Endothelial cell of umbilical vein (primary cell): ENCODE measurements at regions not wholly inside any gene's neighbourhood (a gene's known extent, or its start where the extent isn't known, plus 50 kb on each side); places are given as distances from the start of the nearest gene placed in this dataset.

Source experiments
- BruUV-seq: library from RNA; stranded (reverse); fragments of 400-500 nt; replicated peaks from 2 replicates; lab custom pipeline; 2021; lab: Mats Ljungman, UMichigan
- CTCF ChIA-PET: fragments of 300-600, 350-600 bp; sonication (Branson Sonifier 250); formaldehyde crosslinking; loops from one replicate; lab custom pipeline; 2021; ENCODE audit warnings: antibody characterized with exemption, inconsistent platforms; lab: Charles Lee
- POLR2A ChIA-PET: fragments of 300-600, 350-600 bp; sonication (Branson Sonifier 250); formaldehyde crosslinking; loops from one replicate; lab custom pipeline; 2021; ENCODE audit warnings: antibody characterized with exemption, inconsistent platforms; lab: Charles Lee
- DNase-seq: peaks from one replicate; pipeline ENCODE4 v3.0.0-alpha.2; 2011; ENCODE audit warnings: low read depth, low spot score
- FAIRE-seq: peaks from 2 replicates; lab custom pipeline; 2011; peaks lifted over from hg19 to GRCh38; lab: Jason Lieb, UNC
- H2AFZ ChIP-seq: 2 replicates; pipeline ENCODE4 v1.6.0; 2012; ENCODE audit warnings: low read depth, low read length, control low read depth, inconsistent platforms
- H3K27ac ChIP-seq: 2 replicates; pipeline ENCODE4 v1.5.1; 2011; ENCODE audit warnings: low read depth, mild to moderate bottlenecking, control low read depth, low read length, moderate library complexity; ENCODE audit not compliant: insufficient read depth
- H3K27me3 ChIP-seq, 2 experiments: 2 replicates each; pipeline versions ENCODE4 v1.6.0 to v1.6.1; 2011; ENCODE audit warnings: low read length in 2 of 2, mixed read lengths in 1 of 2; ENCODE audit not compliant: control insufficient read depth in 2 of 2, insufficient read depth in 2 of 2
- H3K36me3 ChIP-seq, 2 experiments: 2 replicates in 1 of 2; 3 replicates in 1 of 2; pipeline ENCODE4 v1.5.1; 2011; ENCODE audit warnings: low read length in 2 of 2, mild to moderate bottlenecking in 1 of 2, moderate library complexity in 1 of 2; ENCODE audit not compliant: control insufficient read depth in 2 of 2, insufficient read depth in 2 of 2; ENCODE audit errors: extremely low read depth in 1 of 2
- H3K4me1 ChIP-seq: 3 replicates; pipeline ENCODE4 v1.5.1; 2011; ENCODE audit warnings: mild to moderate bottlenecking, low read length; ENCODE audit not compliant: control insufficient read depth, insufficient read depth; ENCODE audit errors: extremely low read depth
- H3K4me2 ChIP-seq: 2 replicates; pipeline ENCODE4 v1.6.1; 2011; ENCODE audit warnings: low read length, control low read depth, mixed read lengths; ENCODE audit not compliant: insufficient read depth
- H3K4me3 ChIP-seq, 3 experiments: fragments of 200-600 bp in 1 of 3; sonication (generic), shearing (Covaris generic) in 1 of 3; replicated peaks in 1 of 3; 2 replicates each; pipeline ENCODE4 v1.5.1; 2011 to 2016; ENCODE audit warnings: control low read depth in 3 of 3, low read length in 3 of 3, mild to moderate bottlenecking in 2 of 3, inconsistent platforms in 1 of 3, low read depth in 1 of 3, moderate library complexity in 1 of 3; ENCODE audit not compliant: insufficient read depth in 1 of 3
- H3K79me2 ChIP-seq: 2 replicates; pipeline ENCODE4 v1.6.0; 2012; ENCODE audit warnings: low read length, inconsistent platforms; ENCODE audit not compliant: control insufficient read depth, insufficient read depth
- H3K9ac ChIP-seq: replicated peaks from 2 replicates; pipeline ENCODE3; 2011; ENCODE audit warnings: low read length, control low read depth; ENCODE audit not compliant: insufficient read depth; ENCODE audit errors: extremely low read depth
- H3K9me1 ChIP-seq: replicated peaks from 3 replicates; pipeline ENCODE4 v1.6.0; 2011; ENCODE audit warnings: mild to moderate bottlenecking, low read length; ENCODE audit not compliant: control insufficient read depth, insufficient read depth; ENCODE audit errors: extremely low read depth
- H3K9me3 ChIP-seq: replicated peaks from 2 replicates; pipeline ENCODE4 v1.5.1; 2012; ENCODE audit warnings: low read length, inconsistent platforms; ENCODE audit not compliant: control insufficient read depth, insufficient read depth
- H4K20me1 ChIP-seq: replicated peaks from 2 replicates; pipeline ENCODE3; 2011; ENCODE audit warnings: mild to moderate bottlenecking, low read length; ENCODE audit not compliant: control insufficient read depth, insufficient read depth; ENCODE audit errors: extremely low read depth
- CTCF ChIP-seq, 2 donors: IDR thresholded peaks; 1 replicate in 1 of 2; 2 replicates in 1 of 2; pipeline ENCODE4 v1.5.1; 2011; ENCODE audit warnings: low read length in 2 of 2, mild to moderate bottlenecking in 2 of 2, moderate library complexity in 2 of 2, control low read depth in 1 of 2, inconsistent platforms in 1 of 2, low read depth in 1 of 2; ENCODE audit not compliant: insufficient read depth in 1 of 2; ENCODE audit errors: extremely low read depth in 1 of 2
- EZH2 ChIP-seq: IDR thresholded peaks from 2 replicates; pipeline ENCODE4 v1.6.1; 2012; ENCODE audit warnings: borderline replicate concordance, low read depth, mild to moderate bottlenecking, moderate library complexity, low read length, inconsistent platforms; ENCODE audit not compliant: severe bottlenecking
- FOS ChIP-seq: IDR thresholded peaks from 2 replicates; pipeline ENCODE4 v1.6.1; 2011; ENCODE audit warnings: mild to moderate bottlenecking, low read length, moderate library complexity, borderline replicate concordance; ENCODE audit not compliant: insufficient read depth
- GATA2 ChIP-seq: IDR thresholded peaks from 2 replicates; pipeline ENCODE4 v1.7.0; 2011; ENCODE audit warnings: low read depth, mild to moderate bottlenecking, moderate library complexity, mixed read lengths, low read length; ENCODE audit not compliant: insufficient read length, insufficient read depth
- JUN ChIP-seq: IDR thresholded peaks from 2 replicates; pipeline ENCODE4 v1.6.1; 2011; ENCODE audit warnings: borderline replicate concordance, low read depth; ENCODE audit not compliant: insufficient read length, insufficient read depth
- MYC ChIP-seq: IDR thresholded peaks from one replicate; pipeline ENCODE4 v1.6.1; 2011; ENCODE audit warnings: mild to moderate bottlenecking, low read depth, low read length
- POLR2A ChIP-seq: IDR thresholded peaks from 2 replicates; pipeline ENCODE4 v1.6.1; 2012; ENCODE audit warnings: low read depth, mild to moderate bottlenecking, control low read depth, low read length
- POLR2AphosphoS5 ChIP-seq: IDR thresholded peaks from 2 replicates; pipeline ENCODE4 v1.6.1; 2012; ENCODE audit warnings: low read depth, mild to moderate bottlenecking, control low read depth, low read length, moderate library complexity; ENCODE audit not compliant: insufficient read depth
- dilution Hi-C: fragments of 300-500 bp; cut with MboI; formaldehyde crosslinking; loops from one replicate; pipeline ENCODE4 v1.15.0; 2019; ENCODE audit warnings: low sequenced_read_pairs; ENCODE audit not compliant: extremely low pct_ligation_motif_present
- intact Hi-C: fragments of 100-400 bp; cut with micrococcal nuclease; formaldehyde crosslinking; loops from one replicate; pipeline ENCODE4 v1.10.0; 2022
- TF ChIP-seq, protein P1 (sequence below): IDR thresholded peaks from 2 replicates; pipeline ENCODE4 v1.6.1; 2011; ENCODE audit not compliant: insufficient read depth, insufficient read length

- intact Hi-C loops: no loop called here
- Histone ChIP-seq H3K36me3 (no peaks in the 10 kb centered on the region), H3K4me3 (no peak overlapping the region), H3K9me1 (no peaks in the 10 kb centered on the region), H3K4me1 (no peaks in the 10 kb centered on the region), H3K9ac (no peak overlapping the region), H3K4me2 (no peak overlapping the region), H3K27me3 (no peaks in the 10 kb centered on the region), H2AFZ (no peak overlapping the region), H3K27ac (no peak overlapping the region), H4K20me1 (no peaks in the 10 kb centered on the region), H3K79me2 (no peaks in the 10 kb centered on the region), H3K9me3 (peaks cover 2% of the 10 kb centered on the region)
- CTCF ChIA-PET: no interaction called here
- FAIRE-seq (no peak), DNase-seq (no peak)
- POLR2A ChIA-PET: no interaction called here
- BruUV-seq: no TSS peak
- dilution Hi-C loops: no loop called here
- TF ChIP-seq CTCF (IDR thresholded peaks at IDR 0.05; ENCODE audit: extremely low read depth in 1 of 2, insufficient read depth in 1 of 2, low read depth in 1 of 2, low read length in 2 of 2) (no peak), EZH2 (no peak), MYC (no peak), FOS (no peak), JUN (no peak), POLR2AphosphoS5 (no peak), POLR2A (no peak), GATA2 (no peak)
- TF ChIP-seq, protein P1, sequence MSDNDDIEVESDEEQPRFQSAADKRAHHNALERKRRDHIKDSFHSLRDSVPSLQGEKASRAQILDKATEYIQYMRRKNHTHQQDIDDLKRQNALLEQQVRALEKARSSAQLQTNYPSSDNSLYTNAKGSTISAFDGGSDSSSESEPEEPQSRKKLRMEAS: no peak
Measured at GRCh38 chr3:76365275-76365674, 579.9 kb upstream of the ZNF717 start.
